Ovary (tissue), 3 donors: ENCODE measurements at regions not wholly inside any gene's neighbourhood (a gene's known extent, or its start where the extent isn't known, plus 50 kb on each side); places are given as distances from the start of the nearest gene placed in this dataset.

Source experiments
- EP300 ChIP-seq: sonication (generic); formaldehyde crosslinking; IDR thresholded peaks from one replicate; pipeline ENCODE4 v1.6.1; 2017; ENCODE audit warnings: antibody characterized with exemption
- POLR2A ChIP-seq: fragments of 450-650 bp; IDR thresholded peaks from one replicate; pipeline ENCODE4 v1.6.1; 2017; ENCODE audit warnings: antibody characterized with exemption, mild to moderate bottlenecking, moderate library complexity
- TF ChIP-seq, protein P1 (sequence below), 3 donors: fragments of 450-650 bp in 2 of 3; fragments of 200-600 bp in 1 of 3; IDR thresholded peaks; one replicate each; pipeline versions ENCODE4 v1.5.1 to v1.8.0; 2016 to 2022; ENCODE audit warnings: antibody characterized with exemption in 3 of 3, mild to moderate bottlenecking in 1 of 3
- donor health status: DM: no; HTN: no; CAD: no.

DNA sequence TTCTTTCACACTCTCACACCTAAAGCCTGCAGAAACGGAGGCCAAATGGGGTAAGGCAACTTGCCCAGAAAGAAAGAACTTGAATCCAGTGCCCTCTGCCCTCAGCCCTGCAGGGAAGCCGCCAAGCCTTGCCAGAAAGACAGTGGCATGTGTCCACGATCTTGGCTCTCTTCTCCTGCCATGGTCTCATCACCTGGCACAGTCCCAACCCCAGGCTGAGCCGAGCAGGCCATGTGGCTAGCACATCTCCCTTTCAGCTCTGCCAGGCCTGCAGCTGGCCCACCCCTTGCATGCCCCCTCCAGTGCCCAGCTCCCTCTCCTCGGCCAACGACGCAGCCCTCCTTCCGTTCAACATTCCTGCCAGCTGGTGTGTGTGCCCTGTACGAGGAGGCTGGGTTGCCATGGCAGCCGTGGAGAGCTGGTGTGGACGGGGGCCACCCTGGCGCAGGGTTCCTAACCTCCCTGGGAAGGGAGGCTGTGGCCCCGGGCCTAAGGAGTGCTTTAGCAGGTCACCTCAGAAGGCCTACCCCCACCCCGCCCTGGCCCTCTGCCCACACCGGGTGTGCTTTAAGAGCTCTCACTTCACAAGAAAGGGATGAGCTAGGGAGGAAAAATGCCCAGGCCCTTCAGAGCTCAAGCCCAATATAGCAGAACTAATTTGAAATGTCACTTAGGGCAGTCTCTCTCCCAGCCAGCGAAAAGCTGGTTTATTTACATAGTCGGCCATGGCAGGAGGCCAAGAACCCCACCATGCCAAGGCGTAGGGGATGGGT, 73.0 kb upstream of the PJA1 start:
- no peak for TF ChIP-seq POLR2A
- TF ChIP-seq, protein P1, sequence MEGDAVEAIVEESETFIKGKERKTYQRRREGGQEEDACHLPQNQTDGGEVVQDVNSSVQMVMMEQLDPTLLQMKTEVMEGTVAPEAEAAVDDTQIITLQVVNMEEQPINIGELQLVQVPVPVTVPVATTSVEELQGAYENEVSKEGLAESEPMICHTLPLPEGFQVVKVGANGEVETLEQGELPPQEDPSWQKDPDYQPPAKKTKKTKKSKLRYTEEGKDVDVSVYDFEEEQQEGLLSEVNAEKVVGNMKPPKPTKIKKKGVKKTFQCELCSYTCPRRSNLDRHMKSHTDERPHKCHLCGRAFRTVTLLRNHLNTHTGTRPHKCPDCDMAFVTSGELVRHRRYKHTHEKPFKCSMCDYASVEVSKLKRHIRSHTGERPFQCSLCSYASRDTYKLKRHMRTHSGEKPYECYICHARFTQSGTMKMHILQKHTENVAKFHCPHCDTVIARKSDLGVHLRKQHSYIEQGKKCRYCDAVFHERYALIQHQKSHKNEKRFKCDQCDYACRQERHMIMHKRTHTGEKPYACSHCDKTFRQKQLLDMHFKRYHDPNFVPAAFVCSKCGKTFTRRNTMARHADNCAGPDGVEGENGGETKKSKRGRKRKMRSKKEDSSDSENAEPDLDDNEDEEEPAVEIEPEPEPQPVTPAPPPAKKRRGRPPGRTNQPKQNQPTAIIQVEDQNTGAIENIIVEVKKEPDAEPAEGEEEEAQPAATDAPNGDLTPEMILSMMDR (IDR thresholded peaks at IDR 0.05): no peak
- no peak for TF ChIP-seq EP300
